Type B pancreatic cell (in vitro differentiated cells): ENCODE measurements at regions not wholly inside any gene's neighbourhood (a gene's known extent, or its start where the extent isn't known, plus 50 kb on each side); places are given as distances from the start of the nearest gene placed in this dataset.
"Not testable (repeated sequence)": the region's sequence is repeated elsewhere in the genome, so short reads cannot be mapped to it uniquely, and the experiment has no call there.

Experiments used
- DNase-seq: peaks from one replicate; pipeline ENCODE4 v3.0.0; 2021; ENCODE audit warnings: mixed read lengths; ENCODE audit not compliant: unreplicated experiment; ENCODE audit errors: extremely low spot score
- H3K27ac Mint-ChIP-seq: 2 replicates; pipeline ENCODE4 v1.8.0; 2021; ENCODE audit warnings: mild to moderate bottlenecking, mixed read lengths
- H3K27me3 Mint-ChIP-seq: 2 replicates; pipeline ENCODE4 v1.8.0; 2021; ENCODE audit warnings: mixed read lengths
- H3K36me3 Mint-ChIP-seq: 2 replicates; pipeline ENCODE4 v1.8.0; 2021; ENCODE audit warnings: mixed read lengths
- H3K4me1 Mint-ChIP-seq: one replicate; pipeline ENCODE4 v1.8.0; 2021; ENCODE audit warnings: mixed read lengths; ENCODE audit not compliant: unreplicated experiment
- H3K4me3 Mint-ChIP-seq: 2 replicates; pipeline ENCODE4 v1.8.0; 2021; ENCODE audit warnings: mild to moderate bottlenecking, mixed read lengths
- H3K9me3 Mint-ChIP-seq: 2 replicates; pipeline ENCODE4 v1.8.0; 2021; ENCODE audit warnings: mixed read lengths

GRCh38 chr16:29061467-29061921 lies 76.6 kb downstream of the LAT start:
- H3K4me3 Mint-ChIP-seq, H3K4me1 Mint-ChIP-seq, H3K27ac Mint-ChIP-seq, H3K9me3 Mint-ChIP-seq, DNase-seq, H3K27me3 Mint-ChIP-seq, H3K36me3 Mint-ChIP-seq: not testable (repeated sequence)

- not testable (repeated sequence) for DNase-seq, H3K27me3 Mint-ChIP-seq, H3K4me1 Mint-ChIP-seq, H3K9me3 Mint-ChIP-seq, H3K36me3 Mint-ChIP-seq, H3K27ac Mint-ChIP-seq, H3K4me3 Mint-ChIP-seq
These were observed 75.4 kb downstream of the LAT start for GRCh38 chr16:29060022-29060810.

GRCh38 chr16:29059575-29059974 lies 74.7 kb downstream of the LAT start:
- H3K9me3 Mint-ChIP-seq, H3K4me1 Mint-ChIP-seq, H3K36me3 Mint-ChIP-seq, H3K4me3 Mint-ChIP-seq, DNase-seq, H3K27ac Mint-ChIP-seq, H3K27me3 Mint-ChIP-seq: not testable (repeated sequence)
